ENCODE measurements at regions not wholly inside any gene's neighbourhood (a gene's known extent, or its start where the extent isn't known, plus 50 kb on each side); places are given as distances from the start of the nearest gene placed in this dataset.
A peak's percentile ranks its signal among the peaks of the same experiment; 100 is the strongest.

GRCh38 chr14:94921882-94922585 lies 152.1 kb upstream of the GSC start:
- no peak for DNase-seq

GRCh38 chr14:94921456-94921855 lies 151.5 kb upstream of the GSC start:
- no peak for DNase-seq

DNA sequence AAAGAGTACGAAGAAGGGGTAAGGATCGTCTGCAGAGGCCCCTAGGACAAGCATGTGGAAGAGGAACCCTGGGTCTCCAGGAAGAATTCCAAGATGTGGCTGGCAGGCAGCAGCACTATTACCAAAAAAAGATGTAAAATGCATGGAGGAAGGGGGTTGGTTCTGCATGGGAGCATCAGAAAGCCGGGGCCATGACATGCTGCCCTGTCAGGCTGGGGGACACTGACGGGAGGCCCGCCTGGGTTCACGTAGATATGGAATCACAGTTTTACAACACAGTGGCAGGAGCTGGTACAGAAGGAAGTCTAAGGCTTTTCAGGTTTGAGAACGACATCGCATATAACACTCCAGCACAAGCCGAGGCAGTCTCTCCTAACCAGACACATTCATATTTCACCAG lies 150.0 kb upstream of the GSC start:
- DNase-seq = no peak

- no peak for DNase-seq
These were observed 149.0 kb upstream of the GSC start for GRCh38 chr14:94918896-94919295.

DNA sequence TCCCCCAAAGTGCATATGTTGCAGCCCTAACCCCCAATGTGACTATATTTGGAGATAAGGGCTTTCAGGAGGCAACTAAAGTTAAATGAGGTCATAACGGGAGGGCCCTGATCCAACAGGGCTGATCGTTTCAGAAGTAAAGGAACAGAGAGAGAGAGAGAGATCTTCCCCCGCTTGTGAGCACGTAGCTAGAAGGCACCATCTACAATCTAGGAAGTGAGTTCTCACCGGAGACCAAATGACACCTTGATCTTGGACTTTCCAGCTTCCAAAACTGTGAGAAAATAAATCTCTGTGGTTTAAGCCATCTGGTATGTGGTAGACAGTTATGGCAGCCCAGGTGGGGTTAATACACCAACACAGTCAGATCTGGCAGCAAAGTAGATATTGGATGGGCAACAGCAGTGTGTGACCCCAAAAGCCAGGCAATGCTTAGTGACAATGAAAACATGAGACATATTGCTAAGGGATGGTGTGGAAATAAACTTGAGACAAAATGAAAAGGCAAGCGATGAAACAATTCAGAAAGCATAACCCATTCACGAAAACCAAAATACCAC lies 147.2 kb upstream of the GSC start:
- DNase-seq = no peak

DNA sequence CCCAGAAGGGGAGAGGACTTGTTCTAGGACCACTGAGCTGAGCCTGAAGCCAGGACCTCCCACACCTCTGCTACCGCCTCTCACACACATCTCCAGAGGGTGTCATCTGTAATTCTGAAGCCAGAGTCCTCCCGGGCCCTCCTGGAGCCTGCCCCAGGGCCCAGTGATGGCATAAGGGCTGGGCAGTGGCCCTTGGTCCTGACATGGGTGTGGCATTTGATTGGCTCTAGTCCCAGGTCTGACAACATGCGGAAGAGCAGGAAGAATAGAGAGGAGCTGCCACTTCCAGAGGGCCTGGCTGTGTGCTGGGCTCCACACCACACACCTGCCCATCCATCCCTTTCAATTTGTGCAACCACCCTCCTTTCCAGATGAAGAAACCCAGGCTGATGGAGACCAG lies 144.3 kb upstream of the GSC start:
- no peak for DNase-seq

DNA sequence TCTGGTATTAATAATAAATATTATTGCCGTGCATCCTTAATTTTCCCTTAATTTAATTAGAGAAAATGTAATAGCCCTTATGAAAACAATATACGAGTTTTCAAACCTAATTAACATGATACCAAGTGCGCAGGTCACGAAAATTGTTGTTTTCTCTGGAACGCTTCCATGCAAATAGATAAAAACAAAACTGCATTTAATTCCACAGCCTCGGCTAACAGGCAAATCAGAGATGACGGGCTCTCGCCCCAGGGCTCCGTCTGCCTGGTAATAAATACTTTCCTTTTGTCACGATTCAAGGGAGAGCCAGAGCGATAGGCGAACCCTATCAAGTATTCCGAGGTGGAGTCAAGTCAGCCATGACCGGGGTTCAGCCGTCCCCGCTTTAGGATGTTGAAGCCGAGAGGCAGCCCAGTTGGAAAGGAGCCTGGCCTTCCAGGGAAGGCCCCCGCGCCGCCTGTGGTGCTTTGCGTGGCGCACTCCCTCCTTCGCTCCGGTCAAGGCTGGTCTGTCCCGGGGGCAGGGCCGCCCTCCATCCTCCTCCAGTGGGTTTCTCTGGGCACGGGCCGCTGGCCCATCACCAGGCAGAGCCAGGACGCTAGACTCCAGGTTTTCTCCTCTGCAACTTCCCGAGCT lies 137.8 kb upstream of the GSC start:
- DNase-seq = no peak

GRCh38 chr14:94906991-94907587 lies 137.2 kb upstream of the GSC start:
- no peak for DNase-seq

- DNase-seq = no peak
These were observed 136.7 kb upstream of the GSC start for GRCh38 chr14:94906577-94906976.

- DNase-seq = no peak
These were observed 134.7 kb upstream of the GSC start for GRCh38 chr14:94904636-94905035.

DNA sequence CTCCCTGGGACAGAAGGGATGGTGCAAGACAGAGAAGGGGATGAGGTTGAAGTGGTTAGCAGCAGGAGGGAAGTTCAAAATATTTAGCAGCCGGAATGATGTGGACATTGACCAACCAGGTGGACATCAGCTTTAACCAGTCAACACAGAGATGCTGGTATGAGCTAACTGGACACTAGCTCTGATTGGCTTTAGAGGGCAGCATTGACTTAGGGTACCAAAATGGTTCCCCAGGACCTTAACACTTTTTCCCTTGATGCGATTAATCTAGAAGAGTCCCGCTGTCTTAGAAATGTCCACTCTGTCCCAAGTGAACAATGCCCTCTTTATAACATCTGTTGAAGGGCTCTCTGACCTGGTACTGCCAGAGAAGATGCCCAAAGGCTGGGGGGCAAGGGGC lies 134.0 kb upstream of the GSC start:
- DNase-seq = no peak

GRCh38 chr14:94903338-94903737 lies 133.4 kb upstream of the GSC start:
- no peak for DNase-seq

GRCh38 chr14:94897561-94897960 lies 127.6 kb upstream of the GSC start:
- DNase-seq = no peak

DNA sequence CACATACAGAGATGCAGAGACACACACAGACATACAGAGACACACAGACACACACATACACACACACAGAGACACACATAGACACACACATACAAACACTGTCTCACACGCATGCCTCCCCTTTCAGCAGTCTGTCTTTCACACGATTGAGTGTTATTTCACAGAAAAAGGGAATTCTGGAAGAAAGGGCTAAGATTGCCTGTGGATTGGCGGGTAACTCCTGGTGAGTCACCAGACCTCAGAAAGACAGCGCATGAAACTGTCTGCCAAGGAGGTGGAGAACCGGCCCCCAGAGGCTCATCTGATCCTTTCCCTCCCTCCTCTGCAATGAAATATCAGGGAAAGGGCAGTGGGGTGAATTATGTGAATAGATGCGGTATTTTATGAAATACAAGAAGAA lies 127.2 kb upstream of the GSC start:
- no peak for DNase-seq

- peak; percentile 59 for DNase-seq
These were observed 123.7 kb upstream of the GSC start for GRCh38 chr14:94893411-94894160.

- DNase-seq = no peak
These were observed 120.9 kb upstream of the GSC start for GRCh38 chr14:94890785-94891184.

- no peak for DNase-seq
These were observed 119.8 kb upstream of the GSC start for GRCh38 chr14:94889520-94890312.

- DNase-seq = no peak
These were observed 118.2 kb upstream of the GSC start for GRCh38 chr14:94888121-94888520.

GRCh38 chr14:94887591-94887990 lies 117.7 kb upstream of the GSC start:
- DNase-seq = no peak

DNA sequence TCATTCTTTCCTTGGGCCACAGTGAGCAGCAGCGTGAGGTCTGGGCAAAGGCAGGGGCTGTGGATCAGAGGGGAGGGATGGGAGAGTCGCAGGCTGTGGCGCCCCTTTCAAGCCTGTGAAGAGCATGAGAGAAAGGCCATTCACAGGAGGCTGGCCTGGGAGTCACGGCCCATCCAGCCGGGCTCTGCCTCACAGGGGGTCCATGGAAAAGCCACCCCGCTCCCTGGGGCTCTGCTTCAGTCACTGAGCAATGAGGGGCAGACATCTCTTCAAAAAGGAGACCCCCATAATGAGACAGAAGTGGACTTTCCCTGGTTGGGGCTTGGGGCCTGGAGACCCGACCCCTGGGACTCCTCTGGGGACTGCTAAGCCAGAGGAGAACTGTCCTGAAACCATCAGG lies 117.0 kb upstream of the GSC start:
- DNase-seq = no peak

- no peak for DNase-seq
These were observed 115.7 kb upstream of the GSC start for GRCh38 chr14:94885481-94886155.

DNA sequence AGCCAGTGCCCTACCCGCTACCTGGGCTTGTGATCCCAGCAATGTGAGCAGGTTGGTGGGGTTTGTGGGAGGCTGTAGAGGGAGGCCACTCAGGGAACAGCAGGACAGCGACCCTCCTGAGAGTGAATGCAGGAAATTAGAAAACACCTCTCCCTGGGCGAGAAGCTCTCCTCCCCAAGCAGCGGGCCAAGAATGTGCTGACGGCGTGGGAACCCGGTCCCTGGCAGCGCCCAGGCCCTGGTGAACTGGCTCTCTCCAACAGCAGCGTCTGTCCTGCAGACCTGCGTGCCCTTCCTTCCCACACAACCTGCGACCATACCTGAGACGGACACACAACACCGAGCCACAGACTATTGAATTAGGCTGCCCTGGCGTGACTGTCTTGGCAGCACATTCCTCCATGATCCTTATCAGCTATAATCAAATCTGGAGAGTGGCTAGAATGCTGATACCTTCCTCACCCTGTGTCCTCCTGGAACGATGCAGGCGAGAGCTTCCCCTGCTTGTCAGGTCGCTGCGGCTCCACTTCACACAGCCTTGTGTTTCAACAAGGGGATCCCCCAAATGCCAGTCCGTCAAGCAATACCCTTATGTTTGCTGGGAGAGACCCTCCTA lies 114.8 kb upstream of the GSC start:
- DNase-seq = no peak

All from NCI-H82 (cell line).